ENCODE measurements at regions not wholly inside any gene's neighbourhood (a gene's known extent, or its start where the extent isn't known, plus 50 kb on each side); places are given as distances from the start of the nearest gene placed in this dataset.

DNA sequence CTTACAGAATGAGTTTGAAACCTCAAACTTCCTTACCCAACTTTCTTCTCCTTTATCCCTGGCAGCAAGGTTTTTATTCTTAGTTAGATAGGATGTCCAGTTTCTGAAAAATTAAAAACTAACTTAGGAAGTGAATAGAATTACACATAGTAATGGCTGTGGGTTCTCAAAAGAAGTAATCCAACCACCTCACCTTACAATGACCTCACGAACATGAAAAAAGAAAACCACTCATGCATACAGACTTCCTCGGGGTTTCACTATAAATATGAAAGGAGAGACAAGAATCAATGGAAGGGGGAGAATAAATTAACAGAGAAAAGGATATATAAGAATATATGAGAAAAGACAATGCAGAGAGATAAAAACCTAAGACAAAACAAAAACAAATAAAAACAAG lies 1044.3 kb upstream of the KLHL29 start:
- Histone ChIP-seq H3K36me3 (ENCODE audit: control insufficient read depth, insufficient read depth, low read length) (no peaks in the 10 kb centered on the region), H3K27me3 (ENCODE audit: control insufficient read depth, insufficient read depth, low read length) (no peaks in the 10 kb centered on the region), H3K4me3 (ENCODE audit: low read depth, low read length) (no peak overlapping the region)
- no peak for DNase-seq (ENCODE audit: low read depth)
- TF ChIP-seq CTCF (IDR thresholded peaks at IDR 0.05; ENCODE audit: insufficient read depth, low read length, poor library complexity, severe bottlenecking), result no peak

DNA sequence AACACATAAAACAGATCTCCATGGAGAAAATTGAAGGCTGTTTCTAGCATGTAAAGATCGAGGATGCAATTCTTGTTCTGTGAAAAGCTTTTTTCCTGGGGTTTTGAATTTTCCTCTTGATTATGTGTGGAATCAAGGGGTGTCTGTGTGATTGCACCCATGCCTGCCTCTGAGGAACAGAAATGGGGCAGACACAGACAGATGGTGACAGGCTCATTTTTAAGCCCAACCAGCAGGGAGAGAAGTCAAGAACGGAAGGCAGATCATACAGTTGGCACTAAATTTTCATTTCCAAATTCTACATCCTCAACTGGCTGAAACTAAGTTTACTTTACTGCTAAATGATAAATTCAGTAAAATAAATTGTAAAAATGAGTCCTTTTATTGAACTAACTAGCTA lies 1037.7 kb upstream of the KLHL29 start:
- Histone ChIP-seq H3K36me3 (ENCODE audit: control insufficient read depth, insufficient read depth, low read length) (no peaks in the 10 kb centered on the region), H3K27me3 (ENCODE audit: control insufficient read depth, insufficient read depth, low read length) (no peaks in the 10 kb centered on the region), H3K4me3 (ENCODE audit: low read depth, low read length) (no peak overlapping the region)
- no peak for TF ChIP-seq CTCF (IDR thresholded peaks at IDR 0.05; ENCODE audit: insufficient read depth, low read length, poor library complexity, severe bottlenecking)
- DNase-seq (ENCODE audit: low read depth), result no peak

DNA sequence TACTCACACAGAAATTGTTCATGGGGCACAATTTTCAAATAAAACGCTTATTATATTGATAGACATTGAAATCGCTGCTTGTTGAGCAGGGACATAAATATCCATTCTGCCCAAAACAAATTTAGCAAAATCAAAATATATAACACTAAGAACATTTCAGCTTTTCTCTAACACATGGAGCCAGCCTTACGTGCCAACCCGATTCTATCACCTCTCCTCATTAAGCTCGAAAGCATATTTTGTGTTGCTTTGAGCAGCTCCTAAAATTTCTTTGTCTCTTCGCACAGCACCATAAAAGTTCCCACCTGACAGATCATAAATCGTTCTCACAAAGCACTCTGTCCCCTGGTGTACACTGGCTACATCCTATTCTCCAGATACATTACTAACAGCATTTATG lies 1034.4 kb upstream of the KLHL29 start:
- no peak for TF ChIP-seq CTCF (IDR thresholded peaks at IDR 0.05; ENCODE audit: insufficient read depth, low read length, poor library complexity, severe bottlenecking)
- no peaks in the 10 kb centered on the region for H3K27me3 ChIP-seq (ENCODE audit: control insufficient read depth, insufficient read depth, low read length)
- no peak overlapping the region for H3K4me3 ChIP-seq (ENCODE audit: low read depth, low read length)
- H3K36me3 ChIP-seq (ENCODE audit: control insufficient read depth, insufficient read depth, low read length), result no peaks in the 10 kb centered on the region
- no peak for DNase-seq (ENCODE audit: low read depth)

GRCh38 chr2:22355816-22356433 lies 1029.1 kb upstream of the KLHL29 start:
- TF ChIP-seq CTCF (IDR thresholded peaks at IDR 0.05; ENCODE audit: insufficient read depth, low read length, poor library complexity, severe bottlenecking), result peak; percentile 84
- DNase-seq (ENCODE audit: low read depth), result no peak
- Histone ChIP-seq H3K36me3 (ENCODE audit: control insufficient read depth, insufficient read depth, low read length) (no peaks in the 10 kb centered on the region), H3K4me3 (ENCODE audit: low read depth, low read length) (no peak overlapping the region), H3K27me3 (ENCODE audit: control insufficient read depth, insufficient read depth, low read length) (no peaks in the 10 kb centered on the region)

DNA sequence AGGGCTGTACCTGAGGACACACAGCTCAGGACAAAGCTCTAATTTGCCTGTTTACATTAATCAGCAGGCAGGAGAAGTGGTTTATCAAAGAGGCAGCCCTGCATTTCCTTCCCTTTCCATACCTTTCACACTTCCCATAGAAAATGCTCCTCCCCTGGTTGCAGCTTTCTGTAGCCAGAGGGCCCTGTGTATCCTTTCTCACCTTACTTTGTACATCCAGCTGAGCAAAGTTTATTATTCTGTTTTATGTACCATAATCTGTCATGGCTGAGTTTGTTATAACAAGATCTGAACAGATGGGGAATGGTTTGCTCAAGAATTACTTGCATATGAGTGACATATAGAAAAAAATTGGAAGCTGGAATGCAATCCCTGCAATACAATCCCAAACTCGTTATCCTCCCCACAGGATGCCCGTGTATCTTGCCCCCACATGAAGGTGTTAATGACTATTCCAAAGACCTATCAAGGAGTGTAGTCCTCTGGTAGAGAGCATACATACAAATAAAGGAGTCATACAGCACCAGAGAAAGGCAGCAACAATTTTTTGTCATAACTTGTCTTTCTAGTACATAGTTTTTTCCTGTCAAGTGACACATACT lies 1025.8 kb upstream of the KLHL29 start:
- Histone ChIP-seq H3K36me3 (ENCODE audit: control insufficient read depth, insufficient read depth, low read length) (no peaks in the 10 kb centered on the region), H3K4me3 (ENCODE audit: low read depth, low read length) (no peak overlapping the region), H3K27me3 (ENCODE audit: control insufficient read depth, insufficient read depth, low read length) (no peaks in the 10 kb centered on the region)
- TF ChIP-seq CTCF (IDR thresholded peaks at IDR 0.05; ENCODE audit: insufficient read depth, low read length, poor library complexity, severe bottlenecking), result no peak
- DNase-seq (ENCODE audit: low read depth), result no peak

Measured in kidney epithelial cell (primary cell).